Activated gamma-delta T cell treated with Interleukin-2 at 50 U/mL for 16 hours (primary cell): ENCODE measurements at regions not wholly inside any gene's neighbourhood (a gene's known extent, or its start where the extent isn't known, plus 50 kb on each side); places are given as distances from the start of the nearest gene placed in this dataset.
"Not testable (repeated sequence)": the region's sequence is repeated elsewhere in the genome, so short reads cannot be mapped to it uniquely, and the experiment has no call there.

Experiments
- DNase-seq: peaks from one replicate; pipeline ENCODE4 v3.0.0-alpha.2; 2020

DNA sequence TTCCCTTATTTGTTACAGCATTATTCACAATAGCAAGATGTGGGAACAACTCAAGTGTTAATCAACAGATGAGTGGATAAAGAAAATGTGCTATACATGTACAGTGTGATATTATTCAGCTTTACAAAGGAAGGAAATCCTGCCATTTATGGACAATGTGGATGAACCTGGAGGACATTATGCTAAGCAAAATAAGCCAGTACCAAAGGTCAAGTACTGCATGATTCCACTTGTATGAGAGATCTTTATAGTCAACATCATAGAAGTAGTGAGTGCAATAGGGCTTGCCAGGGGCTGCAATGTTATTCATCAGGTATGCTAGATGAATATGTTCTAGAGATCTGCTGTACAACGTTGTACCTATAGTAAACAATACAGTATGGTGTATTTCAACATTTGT lies 138.5 kb upstream of the AGR3 start:
- no peak for DNase-seq

DNA sequence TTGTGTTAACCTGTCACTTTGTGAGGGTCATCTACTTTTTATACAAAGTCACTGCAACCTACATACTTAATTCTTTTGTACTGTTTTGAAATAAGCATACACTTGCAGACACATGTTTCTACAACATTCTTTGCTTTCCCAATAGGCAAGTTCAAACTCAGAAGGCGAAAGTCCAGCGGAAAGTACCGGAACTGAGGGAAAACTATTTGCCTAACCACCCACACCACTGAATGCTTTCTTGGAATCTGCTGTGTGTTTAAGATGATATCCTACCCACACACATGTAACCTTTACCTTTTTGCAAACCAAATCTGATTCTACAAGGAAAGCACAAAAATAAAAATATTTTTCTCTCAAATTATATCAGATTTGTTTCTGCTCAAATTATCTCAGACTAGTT lies 139.4 kb upstream of the AGR3 start:
- DNase-seq, result no peak

DNA sequence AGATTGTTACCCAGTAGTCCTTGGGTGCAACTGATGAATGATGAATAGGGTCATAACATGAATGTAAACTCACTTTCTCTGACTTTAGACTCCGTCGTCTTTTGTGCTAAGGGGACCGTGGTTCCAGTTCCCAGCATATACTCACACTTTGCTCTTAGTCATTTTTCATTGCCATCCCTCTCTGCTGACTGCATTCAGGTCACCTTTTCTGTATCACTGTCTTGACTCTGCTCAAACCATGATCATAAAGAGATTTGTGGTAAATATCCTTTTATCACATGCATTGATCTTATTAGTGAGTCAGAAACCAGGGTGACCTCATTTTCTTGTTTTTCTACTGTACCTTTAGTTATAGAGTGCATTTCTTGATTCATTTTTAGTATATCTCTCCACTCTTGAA lies 141.1 kb upstream of the AGR3 start:
- no peak for DNase-seq

DNA sequence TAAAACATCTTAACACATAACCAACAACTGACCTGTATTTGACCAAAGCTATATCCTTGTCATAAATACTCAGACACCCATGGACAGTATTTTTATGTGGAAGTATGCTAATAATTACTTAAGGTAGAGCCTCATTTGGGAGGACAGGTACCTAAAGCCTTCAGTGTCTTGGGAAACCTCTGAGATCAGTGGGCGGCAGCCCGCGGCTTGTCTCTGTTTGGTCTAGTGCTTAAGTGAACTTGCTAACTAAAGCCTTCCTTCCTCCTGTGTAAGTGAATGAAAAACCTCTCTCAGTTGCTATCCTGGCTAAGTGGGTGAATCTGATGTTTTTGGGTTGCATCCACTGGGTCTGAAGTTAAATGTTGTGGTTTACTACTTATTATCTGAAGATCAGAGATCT lies 144.5 kb upstream of the AGR3 start:
- no peak for DNase-seq

DNA sequence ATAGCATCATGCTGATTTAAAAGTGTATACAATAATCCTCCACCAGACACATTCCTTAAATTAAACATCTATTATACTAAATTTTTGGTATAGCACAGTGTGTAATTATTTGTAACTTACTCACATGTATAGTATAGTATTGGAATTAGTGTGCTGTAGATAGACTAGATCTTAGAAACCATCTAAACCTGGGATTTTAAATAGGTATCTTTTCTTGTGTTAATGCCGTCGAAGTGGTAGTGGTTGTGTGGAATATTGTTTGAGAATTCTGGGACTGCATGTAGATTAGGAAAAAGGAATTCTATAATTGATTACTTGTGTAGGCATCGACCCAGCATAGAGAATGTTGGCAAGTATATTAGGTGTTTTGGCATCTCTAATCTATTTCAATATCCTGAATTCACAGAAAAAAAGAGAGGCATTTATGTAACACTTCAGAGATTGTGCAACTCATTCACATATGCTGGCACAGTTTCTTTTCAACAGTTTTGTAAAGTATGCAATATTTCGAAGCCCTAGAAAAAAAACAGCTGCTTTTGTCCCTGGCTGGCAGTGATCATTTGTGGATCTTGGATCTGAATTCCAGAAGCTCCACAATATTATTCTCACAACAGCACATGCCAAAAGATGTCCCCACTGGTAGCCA lies 145.5 kb upstream of the AGR3 start:
- no peak for DNase-seq

DNA sequence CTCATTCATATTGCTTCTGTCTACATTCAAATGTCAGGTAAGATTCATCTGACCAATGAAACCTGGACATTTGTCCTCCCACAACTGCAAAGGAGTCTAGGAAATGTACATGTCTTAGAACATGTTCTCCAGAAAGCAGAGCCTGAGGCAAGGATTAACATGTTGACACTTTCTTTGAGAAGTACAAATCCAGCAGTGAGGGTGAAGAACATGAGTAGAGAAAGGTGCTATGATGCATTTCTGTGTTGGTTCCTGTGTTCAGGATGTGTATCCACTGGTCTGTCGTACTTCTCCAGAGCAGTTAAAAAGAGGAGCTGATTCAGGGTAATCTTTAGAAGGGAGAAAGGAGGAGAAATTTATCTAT lies 146.0 kb upstream of the AGR3 start:
- no peak for DNase-seq

DNA sequence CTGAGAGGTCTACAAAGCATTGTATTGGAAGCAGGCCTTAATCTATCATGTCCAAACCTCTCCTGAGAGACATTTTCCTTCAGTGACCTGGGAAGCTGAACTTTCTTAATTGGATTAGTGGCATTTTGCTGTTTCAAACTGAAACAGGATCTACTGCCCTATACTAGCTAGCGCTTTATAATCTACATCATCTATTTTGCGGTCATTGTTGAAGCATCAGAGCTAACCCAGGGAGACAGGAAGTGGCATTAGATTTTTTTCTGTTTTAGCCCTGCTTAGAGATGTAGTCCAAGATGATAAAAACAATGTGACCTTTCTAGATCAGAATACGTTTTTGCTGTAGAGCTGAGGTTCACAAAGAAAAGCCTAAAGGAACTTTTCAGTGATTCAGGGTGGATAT lies 147.4 kb upstream of the AGR3 start:
- DNase-seq, result no peak

DNA sequence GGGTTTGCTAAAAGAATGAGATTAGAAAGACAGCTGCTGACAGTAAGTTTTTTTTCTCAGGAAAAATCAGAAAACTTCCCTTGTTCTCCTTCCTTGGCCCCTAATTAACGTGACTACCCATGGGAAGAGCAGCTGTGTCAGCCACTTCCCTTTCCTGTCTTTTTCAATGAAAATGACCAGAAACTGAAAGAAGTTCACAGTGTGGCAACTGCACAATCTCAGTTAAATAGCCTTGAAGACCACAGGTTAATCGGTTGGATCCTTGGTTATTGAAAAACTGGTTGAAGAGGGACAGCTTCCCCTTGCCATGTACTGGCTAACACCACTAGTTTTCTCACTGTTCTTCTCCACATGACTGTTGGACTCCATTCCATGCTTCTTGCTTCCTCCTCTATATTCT lies 148.8 kb upstream of the AGR3 start:
- DNase-seq, result no peak

DNA sequence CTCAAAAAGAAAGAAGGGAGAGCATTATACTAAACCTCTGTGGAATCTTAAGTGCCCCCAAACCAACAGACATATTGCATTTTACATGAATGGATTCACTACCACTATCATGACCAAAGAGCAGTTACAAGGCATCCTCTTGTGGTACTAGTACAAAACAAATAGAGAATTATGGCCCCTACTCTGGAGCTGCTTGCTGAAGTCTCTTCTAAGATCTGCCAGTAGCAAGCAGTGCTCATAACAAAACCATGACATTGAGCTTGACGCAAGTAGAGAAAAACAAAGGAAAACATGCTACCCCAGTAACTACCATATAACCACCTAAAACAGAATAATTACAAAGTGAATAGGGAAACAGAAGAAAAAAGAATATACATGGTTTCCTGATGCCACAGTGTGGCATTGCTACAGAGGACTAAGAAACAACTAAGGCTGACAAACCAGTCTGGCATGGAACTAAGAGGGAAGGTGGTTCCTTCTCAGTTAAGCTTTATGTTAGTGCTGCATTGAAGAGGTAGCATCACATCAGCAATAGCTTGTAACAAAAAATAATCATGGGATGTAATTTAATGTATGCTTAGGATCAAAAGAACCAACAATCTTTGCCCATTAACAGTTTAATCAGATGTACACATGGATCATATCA lies 150.2 kb upstream of the AGR3 start:
- DNase-seq, result no peak

DNA sequence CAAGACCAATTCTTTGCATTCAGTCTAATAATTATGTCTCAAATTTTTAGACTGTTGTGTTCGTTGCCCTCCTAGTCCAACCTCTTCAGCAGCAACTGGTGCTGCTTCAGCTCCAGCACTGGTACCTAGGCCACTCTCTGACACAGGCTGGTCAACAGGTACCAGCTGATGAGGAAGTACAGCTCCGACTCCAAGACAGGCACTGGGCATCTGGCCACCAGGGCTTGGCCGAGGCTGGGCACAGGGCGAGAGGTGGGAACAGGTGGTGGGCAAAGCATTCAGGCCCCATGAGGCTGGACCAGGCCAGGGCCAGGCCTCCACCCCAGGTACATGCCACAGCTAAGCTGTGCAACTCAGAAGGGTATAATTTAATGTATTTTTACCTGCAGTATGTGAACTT lies 151.5 kb upstream of the AGR3 start:
- no peak for DNase-seq

DNA sequence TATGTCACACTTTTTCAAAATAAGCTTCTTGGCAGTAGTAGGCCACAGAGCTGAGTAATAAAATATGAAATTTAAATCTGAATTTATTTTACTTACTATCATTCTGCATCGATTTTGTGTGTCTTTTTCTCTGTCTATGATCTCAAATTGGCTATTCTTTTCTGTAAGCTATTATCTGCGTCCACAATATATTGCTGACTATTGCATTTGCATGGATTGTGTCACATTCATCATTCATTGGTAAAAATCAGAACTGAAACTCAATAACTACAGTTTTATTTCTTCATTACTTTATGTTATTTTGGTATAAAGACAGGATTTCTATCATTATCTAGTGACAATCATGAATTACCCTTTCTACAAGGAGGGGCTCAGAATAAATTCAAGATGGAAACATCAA lies 154.8 kb upstream of the AGR3 start:
- no peak for DNase-seq

DNA sequence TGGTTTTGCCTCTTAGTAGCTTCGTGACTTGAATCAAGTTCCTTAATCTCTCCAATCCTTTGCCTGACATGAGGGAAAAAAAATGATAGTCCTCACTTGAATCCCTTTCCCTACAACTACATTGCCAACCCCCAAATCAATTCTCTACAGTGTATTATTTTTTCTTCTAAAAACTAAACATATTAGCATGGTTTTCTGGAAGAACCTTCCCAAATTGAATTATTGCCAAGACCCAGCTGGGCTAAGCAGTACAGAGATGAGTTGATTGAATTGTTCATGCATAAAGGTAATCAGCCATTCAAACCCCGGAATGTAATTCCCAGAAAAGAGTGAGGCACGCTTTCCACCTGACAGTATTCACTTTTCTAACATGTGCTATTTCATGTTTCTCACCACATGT lies 155.6 kb upstream of the AGR3 start:
- no peak for DNase-seq

DNA sequence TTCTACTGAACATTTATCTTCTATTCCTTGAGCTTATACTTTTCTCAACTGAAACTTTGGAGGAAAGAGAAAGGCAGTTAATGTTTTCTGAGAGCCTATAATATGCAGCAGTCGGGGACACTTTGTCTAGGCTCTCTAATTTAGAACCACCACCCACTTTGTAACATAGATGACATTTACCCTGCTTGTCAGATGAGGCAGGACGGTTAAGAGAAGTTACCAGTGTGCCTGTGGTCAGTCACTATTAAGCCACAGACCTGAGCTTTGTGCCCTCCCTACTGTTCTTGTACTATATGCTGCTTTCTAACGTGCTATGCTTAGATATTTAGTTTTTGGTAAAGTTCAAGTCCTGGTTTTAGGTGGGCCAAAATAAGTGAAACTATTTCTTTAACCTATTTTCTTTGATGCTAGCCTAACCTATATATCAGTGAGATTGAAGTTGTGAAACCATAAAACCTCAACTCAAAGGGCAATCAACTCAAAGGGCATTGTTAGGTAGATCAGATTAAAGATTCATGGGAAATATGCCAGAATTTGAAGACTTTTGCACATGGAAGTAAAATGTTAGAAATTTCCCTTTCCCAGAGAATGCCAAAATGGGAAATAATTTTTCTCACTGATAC lies 156.5 kb upstream of the AGR3 start:
- no peak for DNase-seq

DNA sequence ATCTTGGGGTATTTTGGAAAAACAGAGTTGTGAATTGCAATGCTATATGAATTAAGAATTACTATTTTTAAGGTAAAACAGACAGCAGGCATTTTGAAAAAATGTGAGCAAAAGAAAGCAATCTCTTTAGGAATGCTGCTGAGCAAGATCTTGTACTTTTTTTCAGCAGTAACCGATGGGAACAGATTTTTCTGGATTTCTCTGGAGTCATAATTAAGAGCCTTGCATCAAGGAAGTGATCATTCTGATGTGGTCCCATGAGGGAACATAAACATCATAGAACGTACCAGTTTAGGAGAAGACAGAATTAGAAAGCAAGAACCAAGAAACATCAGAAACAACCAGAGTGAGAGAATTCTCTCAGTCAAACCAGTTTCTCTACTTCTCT lies 157.0 kb upstream of the AGR3 start:
- no peak for DNase-seq

DNA sequence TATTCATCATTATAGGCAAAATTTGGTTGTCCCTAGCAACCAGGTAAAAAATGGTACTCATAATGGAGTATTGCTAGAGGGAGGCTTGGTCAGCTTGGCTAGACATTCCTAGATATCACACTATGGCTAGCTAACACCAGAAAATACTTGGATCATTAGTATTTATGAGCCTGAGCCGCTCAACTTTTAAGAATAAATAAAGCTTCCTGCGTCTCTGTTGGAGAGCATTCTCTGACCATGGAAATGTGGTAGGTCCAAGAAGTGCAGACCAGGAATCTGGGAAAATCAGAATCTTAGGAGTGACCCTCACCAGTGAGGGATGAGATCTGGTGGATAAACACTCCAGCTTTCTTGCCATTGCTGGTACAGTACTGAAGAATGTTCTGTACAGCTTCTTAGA lies 157.6 kb upstream of the AGR3 start:
- DNase-seq, result no peak

DNA sequence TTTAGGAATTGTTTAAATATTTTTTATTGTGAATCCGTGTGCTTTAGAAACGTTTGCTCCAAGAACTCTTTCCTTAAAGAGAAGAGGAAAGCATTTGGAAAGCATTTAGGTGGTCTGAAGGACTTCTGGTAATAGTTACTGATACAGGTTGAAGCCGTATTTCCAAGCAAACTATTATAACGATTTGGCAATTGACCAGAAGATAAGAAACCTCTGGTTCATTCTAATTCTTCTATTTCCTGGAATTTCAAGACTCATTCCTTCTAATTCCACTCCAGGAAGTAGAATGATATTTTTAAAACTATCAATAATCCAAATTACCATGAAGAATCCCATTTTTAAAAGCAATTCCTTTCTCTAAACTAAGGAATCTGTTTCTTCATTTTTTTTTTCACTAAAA lies 158.9 kb upstream of the AGR3 start:
- no peak for DNase-seq

DNA sequence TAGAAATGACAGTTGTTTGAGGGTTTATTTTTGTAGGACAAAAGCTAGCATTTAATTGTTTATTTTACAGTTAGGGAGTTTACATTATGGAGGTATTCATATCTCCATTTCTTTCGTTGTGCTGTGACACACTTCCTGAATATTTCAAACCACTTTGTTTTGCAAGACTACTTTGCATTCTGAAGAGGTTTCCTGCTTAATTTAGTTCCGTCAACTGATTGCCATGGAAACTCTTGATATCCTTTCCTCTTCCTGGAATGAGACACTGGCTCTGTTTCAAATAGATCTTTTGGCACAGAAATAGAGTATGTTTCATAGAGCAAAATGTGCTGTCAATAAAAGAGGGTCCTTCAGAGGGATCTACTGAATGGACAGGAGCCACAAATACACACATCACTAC lies 159.5 kb upstream of the AGR3 start:
- no peak for DNase-seq

DNA sequence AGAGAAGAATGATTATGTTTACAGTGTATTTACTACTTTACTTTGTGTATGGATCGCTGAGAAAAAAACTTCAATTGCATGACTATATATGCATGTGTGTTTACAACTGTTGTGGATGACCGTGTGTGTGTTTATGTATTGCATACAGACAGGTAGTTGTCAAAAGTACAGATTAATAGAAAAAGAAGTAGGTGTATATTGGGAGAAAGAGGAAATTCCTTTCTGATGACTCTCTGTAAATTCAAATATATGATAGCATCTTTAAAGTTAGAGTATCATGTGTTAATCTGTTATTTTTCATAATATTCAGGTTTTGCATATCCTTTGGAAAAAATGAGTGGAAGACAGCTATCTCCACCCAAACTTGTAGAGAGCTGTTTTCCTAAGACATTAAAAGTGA lies 160.4 kb upstream of the AGR3 start:
- DNase-seq, result no peak

DNA sequence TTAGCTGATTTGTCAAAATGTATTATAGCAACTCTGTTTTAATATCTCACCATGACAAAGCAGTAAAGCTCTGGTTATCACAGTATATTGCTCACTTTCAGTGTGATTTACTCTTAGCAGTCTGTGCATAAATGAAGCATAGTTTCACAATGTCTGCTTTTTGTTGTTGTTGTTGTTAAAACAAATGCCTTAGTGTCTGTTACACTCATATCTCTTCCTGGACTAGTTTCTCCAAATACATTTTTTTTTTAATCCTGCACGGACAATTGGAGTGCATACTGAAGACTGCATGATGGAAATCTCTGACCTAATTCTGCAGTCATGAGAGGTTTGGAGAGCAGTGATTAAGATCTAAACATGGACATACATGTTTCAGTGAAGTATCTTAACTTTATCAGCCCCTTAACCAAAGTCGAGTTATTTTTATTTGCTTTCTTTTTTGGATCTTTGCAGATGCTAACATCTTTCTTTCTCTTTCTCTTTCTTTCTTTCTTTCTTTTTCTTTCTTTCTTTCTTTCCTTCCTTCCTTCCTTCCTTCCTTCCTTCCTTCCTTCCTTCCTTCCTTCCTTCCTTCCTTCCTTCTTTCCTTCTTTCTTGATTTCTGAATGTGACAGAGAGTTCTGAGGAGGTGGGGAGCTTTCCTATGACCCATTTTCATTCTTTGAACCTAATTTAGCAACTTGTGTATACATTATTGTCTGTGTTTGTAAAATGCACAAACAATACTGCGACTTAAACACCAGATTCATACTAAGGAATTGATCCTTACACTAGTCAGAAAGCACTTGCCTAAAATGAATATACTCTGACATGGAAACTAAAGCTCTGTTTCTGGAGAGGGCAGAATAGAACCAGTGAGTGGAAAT lies 161.5 kb upstream of the AGR3 start:
- no peak for DNase-seq

DNA sequence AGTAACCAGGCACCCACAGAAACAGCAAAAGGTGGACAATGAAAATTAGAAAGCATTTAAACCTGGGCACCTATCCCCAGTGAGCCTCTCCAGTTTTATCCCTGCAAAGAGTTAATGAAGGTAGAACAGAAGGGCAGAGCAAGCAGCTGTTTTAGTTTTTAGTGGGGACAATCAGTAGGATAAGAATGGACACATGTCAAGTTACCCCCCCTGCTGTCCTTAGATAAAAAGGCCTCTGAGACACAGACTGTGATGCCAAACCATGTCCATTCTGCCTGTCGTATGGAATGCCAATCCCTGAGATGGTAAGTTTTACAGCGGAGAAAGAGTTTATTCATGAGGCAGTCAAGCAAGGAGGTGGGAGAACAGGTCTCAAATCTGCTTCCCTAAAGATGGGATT lies 162.6 kb upstream of the AGR3 start:
- DNase-seq, result no peak

DNA sequence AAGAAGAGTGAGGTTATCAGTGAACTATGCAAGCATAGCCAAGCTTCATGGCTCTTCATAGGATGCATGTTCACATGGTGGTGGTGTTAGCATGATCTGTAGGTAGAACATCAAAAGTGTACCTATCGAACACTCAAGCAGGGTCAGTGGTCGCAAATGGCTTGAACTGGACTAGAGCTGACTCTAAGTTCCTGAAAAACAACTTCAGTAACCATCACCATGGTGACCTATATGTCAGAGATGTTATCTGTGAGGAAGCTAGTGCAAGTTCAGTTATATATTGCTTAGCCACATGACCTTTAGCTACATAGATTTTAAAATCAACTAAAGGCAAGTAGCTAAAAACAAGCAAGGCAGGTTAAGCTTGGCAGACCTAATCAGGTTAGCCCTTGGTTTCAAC lies 163.1 kb upstream of the AGR3 start:
- no peak for DNase-seq

DNA sequence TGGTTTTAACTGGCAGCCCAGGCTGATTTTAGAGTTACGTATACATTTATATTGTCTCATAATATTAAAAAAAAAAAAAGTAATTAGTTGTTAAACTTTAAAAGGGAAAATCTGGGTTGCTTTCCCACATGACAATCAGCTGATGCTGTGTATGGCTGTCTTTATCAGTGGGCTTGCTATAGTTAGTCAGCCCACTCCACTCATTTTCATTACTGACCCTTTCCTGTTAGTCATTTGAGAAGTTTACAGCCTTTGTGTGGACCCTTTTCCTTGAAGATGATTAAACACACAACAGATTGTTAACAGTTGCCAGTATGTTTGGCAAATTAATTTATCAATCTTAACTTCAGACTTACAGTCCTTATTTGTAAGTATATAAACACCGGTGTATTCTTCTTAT lies 164.5 kb upstream of the AGR3 start:
- DNase-seq, result no peak

DNA sequence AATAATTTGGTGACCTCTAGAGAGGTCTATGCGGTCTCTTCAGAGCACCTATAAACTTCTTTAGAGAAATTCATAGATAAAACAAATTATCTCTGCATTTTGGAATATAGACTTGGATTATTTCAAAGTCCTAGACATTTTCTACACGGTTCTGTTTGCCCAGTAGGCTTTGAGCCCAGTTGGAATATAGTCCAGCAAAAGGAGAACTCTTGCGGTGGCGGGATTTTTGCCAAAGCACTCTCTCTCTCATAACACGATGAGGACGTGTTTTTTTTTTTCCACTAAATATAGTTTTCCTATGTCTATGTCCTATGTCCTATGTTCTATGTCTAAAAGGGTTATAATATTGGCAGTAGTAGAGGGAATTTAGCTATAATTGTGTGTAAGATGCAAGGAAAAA lies 164.9 kb upstream of the AGR3 start:
- no peak for DNase-seq

DNA sequence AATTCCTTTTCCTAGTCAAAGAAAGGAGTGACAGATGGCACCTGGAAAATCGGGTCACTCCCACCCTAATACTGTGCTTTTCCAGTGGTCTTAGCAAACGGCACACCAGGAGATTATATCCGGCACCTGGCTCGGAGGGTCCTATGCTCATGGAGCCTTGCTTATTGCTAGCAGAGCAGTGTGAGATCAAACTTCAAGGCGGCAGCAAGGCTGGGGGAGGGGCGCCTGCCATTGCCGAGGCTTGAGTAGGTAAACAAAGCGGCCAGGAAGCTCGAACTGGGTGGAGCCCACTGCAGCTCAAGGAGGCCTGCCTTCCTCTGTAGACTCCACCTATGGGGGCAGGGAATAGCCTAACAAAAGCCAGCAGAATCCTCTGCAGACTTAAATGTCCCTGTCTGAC lies 171.4 kb upstream of the AGR3 start:
- DNase-seq, result not testable (repeated sequence)
